ENCODE measurements at regions not wholly inside any gene's neighbourhood (a gene's known extent, or its start where the extent isn't known, plus 50 kb on each side); places are given as distances from the start of the nearest gene placed in this dataset.
"Not testable (repeated sequence)": the region's sequence is repeated elsewhere in the genome, so short reads cannot be mapped to it uniquely, and the experiment has no call there.

- not testable (repeated sequence) for TF ChIP-seq CTCF, POLR2A (IDR thresholded peaks at IDR 0.05)
Measured at GRCh38 chr9:62830829-62831459, 1641.1 kb downstream of the SPATA31A7 start.

Measured in body of pancreas (tissue), 4 donors.